OCI-LY1 (cell line): ENCODE measurements at regions not wholly inside any gene's neighbourhood (a gene's known extent, or its start where the extent isn't known, plus 50 kb on each side); places are given as distances from the start of the nearest gene placed in this dataset.

ENCODE experiments used
- CTCF ChIP-seq: fragments of 200-600 bp; sonication (generic), shearing (Covaris generic); IDR thresholded peaks from 2 replicates; pipeline ENCODE4 v1.5.1; 2017; ENCODE audit warnings: mild to moderate bottlenecking, antibody characterized with exemption, low read length, moderate library complexity, mixed read lengths
- EZH2 ChIP-seq: fragments of 200-600 bp; sonication (generic), shearing (Covaris generic); IDR thresholded peaks from 2 replicates; pipeline ENCODE4 v1.8.0; 2017; ENCODE audit warnings: borderline replicate concordance, mixed run types, mild to moderate bottlenecking, antibody characterized with exemption, low read length, moderate library complexity, mixed read lengths

GRCh38 chr5:89071941-89072331 lies 189.0 kb upstream of the MEF2C start:
- no peak for TF ChIP-seq CTCF
- no peak for TF ChIP-seq EZH2
